Mucosa of descending colon (tissue), 3 donors: ENCODE measurements at regions not wholly inside any gene's neighbourhood (a gene's known extent, or its start where the extent isn't known, plus 50 kb on each side); places are given as distances from the start of the nearest gene placed in this dataset.

Source experiments
- ATAC-seq: fragments of 200-7000 bp; cut with Tn5 transposase; one replicate; pipeline ENCODE4 v1.9.1; 2020; ENCODE audit warnings: mild to moderate bottlenecking, moderate library complexity
- DNase-seq, 3 donors: peaks; one replicate each; pipeline ENCODE4 v3.0.0-alpha.2; 2020
- H3K36me3 ChIP-seq: fragments of 200-600 bp; one replicate; pipeline ENCODE4 v1.8.0; 2021; ENCODE audit warnings: low read depth, mild to moderate bottlenecking
- H3K4me1 ChIP-seq: fragments of 200-600 bp; one replicate; pipeline ENCODE4 v1.8.0; 2021; ENCODE audit warnings: low read depth, mild to moderate bottlenecking
- H3K4me3 ChIP-seq: fragments of 200-600 bp; one replicate; pipeline ENCODE4 v1.8.0; 2021; ENCODE audit warnings: mild to moderate bottlenecking
- H3K9me3 ChIP-seq: fragments of 200-600 bp; one replicate; pipeline ENCODE4 v1.8.0; 2021; ENCODE audit warnings: mild to moderate bottlenecking
- intact Hi-C, 2 donors: fragments of 100-400 bp; cut with DNase I in 1 of 2; cut with micrococcal nuclease in 1 of 2; formaldehyde crosslinking; loops; one replicate each; pipeline versions ENCODE4 v1.11.0 to v1.11.1; 2022; cut with DNase I, micrococcal nuclease
- TF ChIP-seq, protein P1 (sequence below): fragments of 200-600 bp; IDR thresholded peaks from one replicate; pipeline ENCODE4 v1.8.0; 2022; ENCODE audit warnings: antibody characterized with exemption, mild to moderate bottlenecking
- donor health status: DM: no; HTN: no; CAD: no; lungs with moderate emphysema.
- donor health status: DM: no; HTN: no; CAD: no.
- donor health status: DM: no; HTN: yes; CAD: no.

DNA sequence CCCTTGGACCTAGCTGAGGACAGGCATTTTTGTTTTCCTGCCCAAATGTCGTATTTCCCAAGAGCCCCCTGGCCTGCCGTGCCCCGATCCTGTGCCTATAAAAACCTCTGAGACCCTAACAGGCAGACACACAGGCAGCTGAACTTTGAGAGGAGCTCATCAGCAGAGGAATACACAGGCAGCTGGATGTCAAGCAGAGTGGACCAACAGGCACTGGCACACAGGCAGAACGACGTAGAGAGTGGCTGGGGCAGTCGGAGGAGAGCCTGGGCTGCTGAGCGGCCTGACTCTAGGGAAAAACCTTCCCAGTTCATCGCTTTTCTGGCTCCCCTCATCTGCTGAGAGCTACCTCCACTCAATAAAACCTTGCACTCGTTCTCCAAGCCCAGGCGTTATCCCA lies 896.1 kb downstream of the PCDH18 start:
- TF ChIP-seq, protein P1, sequence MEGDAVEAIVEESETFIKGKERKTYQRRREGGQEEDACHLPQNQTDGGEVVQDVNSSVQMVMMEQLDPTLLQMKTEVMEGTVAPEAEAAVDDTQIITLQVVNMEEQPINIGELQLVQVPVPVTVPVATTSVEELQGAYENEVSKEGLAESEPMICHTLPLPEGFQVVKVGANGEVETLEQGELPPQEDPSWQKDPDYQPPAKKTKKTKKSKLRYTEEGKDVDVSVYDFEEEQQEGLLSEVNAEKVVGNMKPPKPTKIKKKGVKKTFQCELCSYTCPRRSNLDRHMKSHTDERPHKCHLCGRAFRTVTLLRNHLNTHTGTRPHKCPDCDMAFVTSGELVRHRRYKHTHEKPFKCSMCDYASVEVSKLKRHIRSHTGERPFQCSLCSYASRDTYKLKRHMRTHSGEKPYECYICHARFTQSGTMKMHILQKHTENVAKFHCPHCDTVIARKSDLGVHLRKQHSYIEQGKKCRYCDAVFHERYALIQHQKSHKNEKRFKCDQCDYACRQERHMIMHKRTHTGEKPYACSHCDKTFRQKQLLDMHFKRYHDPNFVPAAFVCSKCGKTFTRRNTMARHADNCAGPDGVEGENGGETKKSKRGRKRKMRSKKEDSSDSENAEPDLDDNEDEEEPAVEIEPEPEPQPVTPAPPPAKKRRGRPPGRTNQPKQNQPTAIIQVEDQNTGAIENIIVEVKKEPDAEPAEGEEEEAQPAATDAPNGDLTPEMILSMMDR, result no peak
- no peaks in the 10 kb centered on the region for H3K4me1 ChIP-seq
- intact Hi-C loops, result no loop called here
- H3K36me3 ChIP-seq, result no peaks in the 10 kb centered on the region
- no peaks in the 10 kb centered on the region for H3K9me3 ChIP-seq
- no peak for DNase-seq
- H3K4me3 ChIP-seq, result no peak overlapping the region
- no peak for ATAC-seq

DNA sequence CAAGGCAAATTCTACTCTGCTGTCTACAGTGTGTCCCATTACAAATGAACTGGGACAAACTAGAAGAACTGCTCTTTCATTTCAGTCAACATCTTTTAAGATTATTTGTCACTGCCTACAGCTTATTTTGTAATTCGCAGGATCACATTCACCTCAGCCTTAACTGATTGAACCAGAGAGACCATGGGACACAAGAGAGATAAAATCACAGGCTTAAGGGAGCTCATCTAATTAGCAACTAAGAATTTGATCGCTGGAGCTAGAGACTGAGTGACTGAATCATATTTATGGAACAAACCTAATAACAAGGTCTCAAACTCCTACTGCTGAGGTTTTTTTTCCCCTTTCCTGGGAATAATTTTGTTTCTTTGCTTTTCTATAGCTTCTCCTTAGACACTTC lies 898.2 kb downstream of the PCDH18 start:
- H3K4me3 ChIP-seq, result no peak overlapping the region
- TF ChIP-seq, protein P1, result no peak
- DNase-seq, result no peak
- intact Hi-C loops, result no loop called here
- no peaks in the 10 kb centered on the region for H3K36me3 ChIP-seq
- no peaks in the 10 kb centered on the region for H3K9me3 ChIP-seq
- no peaks in the 10 kb centered on the region for H3K4me1 ChIP-seq
- no peak for ATAC-seq

DNA sequence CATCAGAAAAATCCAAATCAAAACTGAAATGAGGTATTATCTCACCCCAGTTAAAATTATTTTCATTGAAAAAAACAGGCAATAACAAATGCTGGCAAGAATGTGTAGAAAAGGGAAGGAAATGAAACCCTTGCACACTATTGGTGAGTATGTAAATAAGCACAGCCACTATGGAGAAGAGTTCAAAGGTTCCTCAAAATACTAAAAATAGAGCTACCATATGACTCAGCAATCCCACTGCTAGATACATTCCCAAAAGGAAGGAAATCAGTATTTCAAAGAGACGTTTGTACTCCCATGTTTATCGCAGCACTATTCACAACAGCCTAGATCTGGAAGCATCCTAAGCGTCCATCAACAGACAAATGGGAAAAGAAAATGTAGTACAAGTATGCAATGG lies 932.4 kb downstream of the PCDH18 start:
- no peak for ATAC-seq

DNA sequence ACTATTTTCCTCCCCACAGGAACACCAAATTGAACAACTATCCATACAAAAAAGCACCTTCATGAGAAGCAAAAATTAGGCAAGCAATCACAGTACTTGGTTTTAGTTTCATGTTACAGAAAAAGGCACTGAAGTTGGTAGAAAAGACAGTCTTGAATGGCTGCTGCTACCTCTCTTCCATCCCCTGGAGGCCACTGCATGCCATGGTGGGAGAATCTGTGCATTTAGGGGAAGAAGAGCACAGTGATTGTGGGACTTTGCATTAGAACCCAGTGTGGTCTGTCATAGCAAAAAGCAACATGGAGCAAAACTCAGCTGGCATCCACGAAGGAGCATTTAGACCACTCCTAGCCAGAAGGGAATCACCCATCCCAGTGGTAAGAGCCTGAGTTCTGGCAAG lies 941.9 kb downstream of the PCDH18 start:
- ATAC-seq (no peak), DNase-seq (no peak)
- H3K36me3 ChIP-seq, result no peaks in the 10 kb centered on the region
- no peaks in the 10 kb centered on the region for H3K4me1 ChIP-seq
- H3K4me3 ChIP-seq, result no peak overlapping the region
- intact Hi-C loops, result no loop called here
- H3K9me3 ChIP-seq, result peaks cover 6% of the 10 kb centered on the region
- TF ChIP-seq, protein P1, result no peak

More for the DNA sequence above, 932.4 kb downstream of the PCDH18 start:
- Histone ChIP-seq H3K36me3 (no peaks in the 10 kb centered on the region), H3K4me3 (no peak overlapping the region), H3K4me1 (no peaks in the 10 kb centered on the region), H3K9me3 (peaks cover 2% of the 10 kb centered on the region)
- TF ChIP-seq, protein P1, result no peak
- DNase-seq, result no peak
- intact Hi-C loops, result no loop called here

DNA sequence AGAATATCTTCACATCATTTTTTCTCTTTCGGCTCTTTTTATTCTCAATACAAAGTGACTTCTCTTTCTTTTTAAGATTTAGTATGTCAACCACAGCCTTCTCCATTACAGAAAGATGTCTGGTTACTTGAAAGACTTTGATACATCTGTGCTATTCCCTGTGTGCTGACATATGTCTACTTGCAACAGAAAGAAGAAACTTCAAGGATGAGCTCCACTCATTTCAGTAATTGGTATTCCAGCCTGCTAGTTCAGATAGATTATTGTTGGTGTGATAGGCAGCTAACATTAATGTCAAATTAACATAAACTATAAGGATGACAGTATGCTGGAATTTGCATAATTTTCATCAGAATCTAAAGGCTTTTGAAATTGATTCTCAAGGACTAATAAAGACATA lies 948.7 kb downstream of the PCDH18 start:
- ATAC-seq, result no peak
- no peaks in the 10 kb centered on the region for H3K4me1 ChIP-seq
- no peaks in the 10 kb centered on the region for H3K9me3 ChIP-seq
- no peaks in the 10 kb centered on the region for H3K36me3 ChIP-seq
- intact Hi-C loops, result no loop called here
- DNase-seq, result no peak
- no peak overlapping the region for H3K4me3 ChIP-seq
- TF ChIP-seq, protein P1, result no peak

DNA sequence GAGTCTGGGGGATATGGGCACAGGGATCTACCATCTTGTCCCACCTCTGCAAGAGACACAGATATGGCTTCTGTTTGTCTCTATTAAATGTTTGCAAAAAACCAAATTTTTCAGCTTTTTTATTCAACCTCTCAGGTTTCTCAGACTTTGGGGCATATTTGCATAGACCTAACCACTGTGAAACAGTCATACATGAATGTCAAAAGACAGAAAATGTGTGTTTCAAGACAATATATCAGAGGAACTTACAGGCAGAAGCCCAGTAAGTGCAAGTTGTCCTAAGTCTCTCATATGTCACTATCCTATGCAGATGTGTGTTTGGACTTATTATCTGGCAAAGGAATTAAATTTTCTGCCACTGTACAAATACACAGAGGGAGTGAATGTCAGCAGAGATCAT lies 951.2 kb downstream of the PCDH18 start:
- H3K4me1 ChIP-seq, result no peaks in the 10 kb centered on the region
- TF ChIP-seq, protein P1, result no peak
- H3K4me3 ChIP-seq, result no peak overlapping the region
- intact Hi-C loops, result no loop called here
- H3K9me3 ChIP-seq, result no peaks in the 10 kb centered on the region
- no peaks in the 10 kb centered on the region for H3K36me3 ChIP-seq
- DNase-seq, result no peak
- ATAC-seq, result no peak
